ENCODE measurements at regions not wholly inside any gene's neighbourhood (a gene's known extent, or its start where the extent isn't known, plus 50 kb on each side); places are given as distances from the start of the nearest gene placed in this dataset.

- no peak for DNase-seq
These were observed 160.0 kb downstream of the MRM1 start for GRCh38 chr17:36761203-36761950.

- no peak for DNase-seq
These were observed 164.2 kb downstream of the MRM1 start for GRCh38 chr17:36765436-36766043.

- DNase-seq: no peak
These were observed 167.0 kb downstream of the MRM1 start for GRCh38 chr17:36768394-36768793.

- no peak for DNase-seq
These were observed 164.2 kb upstream of the LHX1 start for GRCh38 chr17:36773039-36773438.

GRCh38 chr17:36777118-36777517, 160.2 kb upstream of the LHX1 start:
- DNase-seq: no peak

- no peak for DNase-seq
These were observed 158.8 kb upstream of the LHX1 start for GRCh38 chr17:36778448-36778847.

GRCh38 chr17:36779550-36779949, 157.7 kb upstream of the LHX1 start:
- DNase-seq: no peak

- no peak for DNase-seq
These were observed 152.6 kb upstream of the LHX1 start for GRCh38 chr17:36784633-36785032.

GRCh38 chr17:36786867-36787266, 150.4 kb upstream of the LHX1 start:
- DNase-seq: no peak

GRCh38 chr17:36791150-36791941, 145.9 kb upstream of the LHX1 start:
- DNase-seq: no peak

- DNase-seq: no peak
These were observed 145.3 kb upstream of the LHX1 start for GRCh38 chr17:36791942-36792475.

- no peak for DNase-seq
These were observed 144.4 kb upstream of the LHX1 start for GRCh38 chr17:36792849-36793248.

- DNase-seq: no peak
These were observed 143.3 kb upstream of the LHX1 start for GRCh38 chr17:36793976-36794375.

GRCh38 chr17:36807496-36808179, 129.6 kb upstream of the LHX1 start:
- DNase-seq: no peak

GRCh38 chr17:36808180-36808661, 129.1 kb upstream of the LHX1 start:
- no peak for DNase-seq

- no peak for DNase-seq
These were observed 124.5 kb upstream of the LHX1 start for GRCh38 chr17:36812762-36813161.

- no peak for DNase-seq
These were observed 123.9 kb upstream of the LHX1 start for GRCh38 chr17:36813357-36813756.

- no peak for DNase-seq
These were observed 123.2 kb upstream of the LHX1 start for GRCh38 chr17:36813957-36814563.

- DNase-seq: no peak
These were observed 122.3 kb upstream of the LHX1 start for GRCh38 chr17:36814958-36815357.

GRCh38 chr17:36816214-36816906, 120.9 kb upstream of the LHX1 start:
- DNase-seq: no peak

- no peak for DNase-seq
These were observed 120.4 kb upstream of the LHX1 start for GRCh38 chr17:36816907-36817288.
